OCI-M1 (cell line): ENCODE measurements at regions not wholly inside any gene's neighbourhood (a gene's known extent, or its start where the extent isn't known, plus 50 kb on each side); places are given as distances from the start of the nearest gene placed in this dataset.
"Not testable (repeated sequence)": the region's sequence is repeated elsewhere in the genome, so short reads cannot be mapped to it uniquely, and the experiment has no call there.

ENCODE experiments used
- DNase-seq: peaks from one replicate; lab custom pipeline; 2025; lab: John Stamatoyannopoulos, UW

GRCh38 chr5:17828681-17829080 lies 194.4 kb downstream of the TAF11L14 start:
- DNase-seq, result no peak

- DNase-seq, result no peak
These were observed 195.2 kb downstream of the TAF11L14 start for GRCh38 chr5:17829456-17829855.

GRCh38 chr5:17831279-17831678 lies 197.0 kb downstream of the TAF11L14 start:
- peak; percentile 4 for DNase-seq

- no peak for DNase-seq
These were observed 198.9 kb downstream of the TAF11L14 start for GRCh38 chr5:17832949-17833745.

GRCh38 chr5:17837757-17838156 lies 203.5 kb downstream of the TAF11L14 start:
- no peak for DNase-seq

- no peak for DNase-seq
These were observed 204.2 kb downstream of the TAF11L14 start for GRCh38 chr5:17838469-17838868.

- no peak for DNase-seq
These were observed 205.6 kb downstream of the TAF11L14 start for GRCh38 chr5:17839848-17840247.

GRCh38 chr5:17846496-17846895 lies 212.2 kb downstream of the TAF11L14 start:
- no peak for DNase-seq

- no peak for DNase-seq
These were observed 213.0 kb downstream of the TAF11L14 start for GRCh38 chr5:17847286-17847685.

- DNase-seq, result no peak
These were observed 217.9 kb downstream of the TAF11L14 start for GRCh38 chr5:17852111-17852510.

- DNase-seq, result no peak
These were observed 218.5 kb downstream of the TAF11L14 start for GRCh38 chr5:17852740-17853139.

- no peak for DNase-seq
These were observed 220.6 kb downstream of the TAF11L14 start for GRCh38 chr5:17854901-17855300.

GRCh38 chr5:17860660-17861315 lies 226.5 kb downstream of the TAF11L14 start:
- DNase-seq, result no peak

- not testable (repeated sequence) for DNase-seq
These were observed 230.6 kb downstream of the TAF11L14 start for GRCh38 chr5:17864903-17865302.

GRCh38 chr5:17865966-17866365 lies 231.7 kb downstream of the TAF11L14 start:
- DNase-seq, result not testable (repeated sequence)

- DNase-seq, result no peak
These were observed 237.9 kb downstream of the TAF11L14 start for GRCh38 chr5:17872204-17872603.

- DNase-seq, result no peak
These were observed 244.3 kb downstream of the TAF11L14 start for GRCh38 chr5:17878541-17878940.

GRCh38 chr5:17879276-17879675 lies 245.0 kb downstream of the TAF11L14 start:
- DNase-seq, result no peak

- DNase-seq, result no peak
These were observed 246.6 kb downstream of the TAF11L14 start for GRCh38 chr5:17880869-17881268.

- DNase-seq, result no peak
These were observed 248.7 kb downstream of the TAF11L14 start for GRCh38 chr5:17882760-17883488.

- no peak for DNase-seq
These were observed 253.9 kb downstream of the TAF11L14 start for GRCh38 chr5:17888155-17888554.

GRCh38 chr5:17890501-17890900 lies 256.2 kb downstream of the TAF11L14 start:
- no peak for DNase-seq

GRCh38 chr5:17891881-17892280 lies 257.6 kb downstream of the TAF11L14 start:
- DNase-seq, result peak; percentile 49
